Neural cell (in vitro differentiated cells): ENCODE measurements at regions not wholly inside any gene's neighbourhood (a gene's known extent, or its start where the extent isn't known, plus 50 kb on each side); places are given as distances from the start of the nearest gene placed in this dataset.

ENCODE experiments used
- H2AFZ ChIP-seq: fragments of 200-600, 300-800 bp; sonication (generic), shearing (Covaris generic); 2 replicates; pipeline ENCODE4 v1.6.0; 2014; ENCODE audit warnings: low read depth, mild to moderate bottlenecking, antibody characterized with exemption, low read length, moderate library complexity
- H3F3A ChIP-seq: fragments of 200-600 bp; shearing (Covaris generic); 2 replicates; pipeline ENCODE4 v1.6.1; 2016; ENCODE audit warnings: mild to moderate bottlenecking, moderate library complexity, mixed read lengths, antibody characterized with exemption, low read length; ENCODE audit not compliant: insufficient read depth, poor library complexity, severe bottlenecking
- H3K27ac ChIP-seq: fragments of 200-600, 300-800 bp; sonication (generic), shearing (Covaris generic); 2 replicates; pipeline ENCODE4 v1.5.1; 2014; ENCODE audit warnings: mild to moderate bottlenecking, low read length, moderate library complexity
- H3K27me3 ChIP-seq: fragments of 300-800, 200-600 bp; sonication (generic), shearing (Covaris generic); 2 replicates; pipeline ENCODE4 v1.6.0; 2014; ENCODE audit warnings: mild to moderate bottlenecking, low read depth, low read length, moderate library complexity; ENCODE audit not compliant: insufficient read depth
- H3K36me3 ChIP-seq: fragments of 300-800, 200-600 bp; sonication (generic), shearing (Covaris generic); 2 replicates; pipeline ENCODE4 v1.5.1; 2014; ENCODE audit warnings: mild to moderate bottlenecking, antibody characterized with exemption, low read length, moderate library complexity; ENCODE audit not compliant: insufficient read depth
- H3K4me2 ChIP-seq: fragments of 300-800, 200-600 bp; sonication (generic), shearing (Covaris generic); 2 replicates; pipeline ENCODE4 v1.6.0; 2014; ENCODE audit warnings: mild to moderate bottlenecking, low read length
- H3K4me3 ChIP-seq: fragments of 300-800, 200-600 bp; sonication (generic), shearing (Covaris generic); 2 replicates; pipeline ENCODE4 v1.5.1; 2014; ENCODE audit warnings: mild to moderate bottlenecking, low read length, moderate library complexity
- H3K79me2 ChIP-seq: fragments of 200-600 bp; shearing (Covaris generic); replicated peaks from 2 replicates; pipeline ENCODE4 v1.6.0; 2014; ENCODE audit warnings: mild to moderate bottlenecking, low read length, moderate library complexity; ENCODE audit not compliant: insufficient read depth
- H3K9ac ChIP-seq: fragments of 300-800, 200-600 bp; sonication (generic), shearing (Covaris generic); 2 replicates; pipeline ENCODE4 v1.6.1; 2016; ENCODE audit warnings: mild to moderate bottlenecking, low read length, mixed read lengths
- H3K9me2 ChIP-seq: fragments of 200-600 bp; shearing (Covaris generic); 2 replicates; pipeline ENCODE4 v1.6.1; 2016; ENCODE audit warnings: mild to moderate bottlenecking, low read length, mixed read lengths; ENCODE audit not compliant: insufficient read depth
- H3K9me3 ChIP-seq: fragments of 200-600, 300-800 bp; sonication (generic), shearing (Covaris generic); 2 replicates; pipeline ENCODE4 v1.6.1; 2016; ENCODE audit warnings: mild to moderate bottlenecking, mixed run types, low read length, moderate library complexity, mixed read lengths
- H4K20me1 ChIP-seq: fragments of 200-600 bp; shearing (Covaris generic); 2 replicates; pipeline ENCODE4 v1.6.1; 2016; ENCODE audit warnings: mild to moderate bottlenecking, mixed run types; ENCODE audit not compliant: insufficient read depth
- CTCF ChIP-seq: fragments of 450-650 bp; IDR thresholded peaks from 2 replicates; pipeline ENCODE4 v1.5.1; 2014; ENCODE audit warnings: antibody characterized with exemption, mild to moderate bottlenecking, moderate library complexity; ENCODE audit not compliant: poor library complexity, severe bottlenecking
- EP300 ChIP-seq: fragments of 450-650 bp; conservative IDR thresholded peaks from 2 replicates; pipeline ENCODE4 v1.6.1; 2014; ENCODE audit warnings: antibody characterized with exemption, mild to moderate bottlenecking, moderate library complexity; ENCODE audit not compliant: poor library complexity, severe bottlenecking
- EZH2 ChIP-seq: fragments of 200-600, 300-800 bp; shearing (Covaris generic), sonication (generic); IDR thresholded peaks from 2 replicates; pipeline ENCODE4 v1.6.1; 2014; ENCODE audit warnings: antibody characterized with exemption, low read length, borderline replicate concordance, mild to moderate bottlenecking; ENCODE audit not compliant: insufficient read depth, poor library complexity, severe bottlenecking
- MXI1 ChIP-seq: fragments of 450-650 bp; conservative IDR thresholded peaks from 2 replicates; pipeline ENCODE4 v1.6.1; 2014; ENCODE audit warnings: antibody characterized with exemption, mild to moderate bottlenecking; ENCODE audit not compliant: poor library complexity, severe bottlenecking
- POLR2AphosphoS5 ChIP-seq: IDR thresholded peaks from 2 replicates; pipeline ENCODE4 v1.6.1; 2012
- RAD21 ChIP-seq: fragments of 450-650 bp; conservative IDR thresholded peaks from 2 replicates; pipeline ENCODE4 v1.6.1; 2014; ENCODE audit warnings: antibody characterized with exemption, mild to moderate bottlenecking, moderate library complexity
- SMC3 ChIP-seq: fragments of 450-650 bp; conservative IDR thresholded peaks from 2 replicates; pipeline ENCODE4 v1.6.1; 2014; ENCODE audit warnings: antibody characterized with exemption, mild to moderate bottlenecking, moderate library complexity; ENCODE audit not compliant: poor library complexity
- TAF1 ChIP-seq: IDR thresholded peaks from 2 replicates; pipeline ENCODE4 v1.6.1; 2012; ENCODE audit warnings: low read depth
- TF ChIP-seq, protein P1 (sequence below): IDR thresholded peaks from 2 replicates; pipeline ENCODE4 v1.6.1; 2012; ENCODE audit warnings: borderline replicate concordance

DNA sequence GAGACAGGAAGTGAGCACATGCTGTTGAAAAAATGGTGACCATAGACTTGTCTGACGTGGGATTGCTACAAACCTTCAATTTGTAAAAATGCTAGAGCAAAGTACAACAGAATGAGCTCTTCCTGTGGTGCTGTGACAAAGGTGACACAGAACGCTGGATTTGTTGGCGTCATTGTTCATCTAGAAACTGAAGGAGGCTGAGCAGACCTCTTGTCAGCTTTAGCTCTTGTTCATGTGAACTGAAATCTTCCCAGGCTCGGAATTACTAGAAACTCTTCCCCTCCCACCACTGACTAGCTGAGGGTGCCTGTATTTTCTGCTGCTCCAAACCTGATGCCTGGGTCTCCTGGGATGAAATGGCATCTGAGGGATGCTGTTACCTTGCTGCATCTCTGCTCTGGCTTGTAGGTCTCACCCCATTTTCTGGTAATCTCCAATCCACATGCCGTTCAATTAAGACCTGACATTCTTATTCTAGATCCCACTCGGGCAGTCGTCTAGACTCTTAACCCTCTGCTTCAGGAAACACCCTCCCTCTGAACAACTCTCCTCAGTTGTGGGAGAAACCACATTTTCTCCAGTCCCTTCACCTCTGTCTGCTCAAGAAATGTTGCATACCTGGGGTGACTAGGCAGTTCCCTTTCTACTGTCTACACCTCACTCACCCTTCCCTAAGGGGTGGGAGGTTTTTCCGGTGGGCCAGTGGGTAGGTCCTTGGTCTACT is 349.3 kb downstream of the CXCL12 start:
- Histone ChIP-seq H3K36me3 (no peaks in the 10 kb centered on the region), H2AFZ (no peak overlapping the region), H3K9ac (no peak overlapping the region), H3K79me2 (no peaks in the 10 kb centered on the region), H4K20me1 (no peaks in the 10 kb centered on the region), H3K9me3 (no peaks in the 10 kb centered on the region), H3K4me2 (no peak overlapping the region), H3K27ac (no peak overlapping the region), H3K4me3 (no peak overlapping the region), H3F3A (no peaks in the 10 kb centered on the region), H3K9me2 (no peaks in the 10 kb centered on the region), H3K27me3 (no peaks in the 10 kb centered on the region)
- TF ChIP-seq SMC3 (no peak), EZH2 (no peak), RAD21 (no peak), CTCF (no peak), TAF1 (no peak), POLR2AphosphoS5 (no peak), MXI1 (no peak)

GRCh38 chr10:44034946-44035345 is 350.0 kb downstream of the CXCL12 start:
- Histone ChIP-seq H3K4me3 (no peak overlapping the region), H3K27me3 (no peaks in the 10 kb centered on the region), H3F3A (no peaks in the 10 kb centered on the region), H3K36me3 (no peaks in the 10 kb centered on the region), H3K27ac (no peak overlapping the region), H3K4me2 (no peak overlapping the region), H2AFZ (no peak overlapping the region), H3K9ac (no peak overlapping the region), H4K20me1 (no peaks in the 10 kb centered on the region), H3K9me3 (no peaks in the 10 kb centered on the region), H3K9me2 (no peaks in the 10 kb centered on the region), H3K79me2 (no peaks in the 10 kb centered on the region)
- TF ChIP-seq SMC3 (no peak), TAF1 (no peak), RAD21 (no peak), MXI1 (no peak), EZH2 (no peak), CTCF (no peak), POLR2AphosphoS5 (no peak), EP300 (no peak)
- TF ChIP-seq, protein P1, sequence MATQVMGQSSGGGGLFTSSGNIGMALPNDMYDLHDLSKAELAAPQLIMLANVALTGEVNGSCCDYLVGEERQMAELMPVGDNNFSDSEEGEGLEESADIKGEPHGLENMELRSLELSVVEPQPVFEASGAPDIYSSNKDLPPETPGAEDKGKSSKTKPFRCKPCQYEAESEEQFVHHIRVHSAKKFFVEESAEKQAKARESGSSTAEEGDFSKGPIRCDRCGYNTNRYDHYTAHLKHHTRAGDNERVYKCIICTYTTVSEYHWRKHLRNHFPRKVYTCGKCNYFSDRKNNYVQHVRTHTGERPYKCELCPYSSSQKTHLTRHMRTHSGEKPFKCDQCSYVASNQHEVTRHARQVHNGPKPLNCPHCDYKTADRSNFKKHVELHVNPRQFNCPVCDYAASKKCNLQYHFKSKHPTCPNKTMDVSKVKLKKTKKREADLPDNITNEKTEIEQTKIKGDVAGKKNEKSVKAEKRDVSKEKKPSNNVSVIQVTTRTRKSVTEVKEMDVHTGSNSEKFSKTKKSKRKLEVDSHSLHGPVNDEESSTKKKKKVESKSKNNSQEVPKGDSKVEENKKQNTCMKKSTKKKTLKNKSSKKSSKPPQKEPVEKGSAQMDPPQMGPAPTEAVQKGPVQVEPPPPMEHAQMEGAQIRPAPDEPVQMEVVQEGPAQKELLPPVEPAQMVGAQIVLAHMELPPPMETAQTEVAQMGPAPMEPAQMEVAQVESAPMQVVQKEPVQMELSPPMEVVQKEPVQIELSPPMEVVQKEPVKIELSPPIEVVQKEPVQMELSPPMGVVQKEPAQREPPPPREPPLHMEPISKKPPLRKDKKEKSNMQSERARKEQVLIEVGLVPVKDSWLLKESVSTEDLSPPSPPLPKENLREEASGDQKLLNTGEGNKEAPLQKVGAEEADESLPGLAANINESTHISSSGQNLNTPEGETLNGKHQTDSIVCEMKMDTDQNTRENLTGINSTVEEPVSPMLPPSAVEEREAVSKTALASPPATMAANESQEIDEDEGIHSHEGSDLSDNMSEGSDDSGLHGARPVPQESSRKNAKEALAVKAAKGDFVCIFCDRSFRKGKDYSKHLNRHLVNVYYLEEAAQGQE, result no peak
